Erythroblast (primary cell): ENCODE measurements at regions not wholly inside any gene's neighbourhood (a gene's known extent, or its start where the extent isn't known, plus 50 kb on each side); places are given as distances from the start of the nearest gene placed in this dataset.

Experiments used
- GATA1 ChIP-seq: IDR thresholded peaks from 2 replicates; pipeline ENCODE4 v1.6.1; 2011; ENCODE audit warnings: low read depth, mild to moderate bottlenecking, control low read depth, low read length, moderate library complexity
- POLR2A ChIP-seq: IDR thresholded peaks from 2 replicates; pipeline ENCODE4 v1.6.1; 2011; ENCODE audit warnings: mild to moderate bottlenecking, low read length

GRCh38 chr12:66774929-66775328 lies 96.1 kb upstream of the GRIP1 start:
- TF ChIP-seq POLR2A = no peak
- no peak for TF ChIP-seq GATA1
